ENCODE measurements at regions not wholly inside any gene's neighbourhood (a gene's known extent, or its start where the extent isn't known, plus 50 kb on each side); places are given as distances from the start of the nearest gene placed in this dataset.

DNA sequence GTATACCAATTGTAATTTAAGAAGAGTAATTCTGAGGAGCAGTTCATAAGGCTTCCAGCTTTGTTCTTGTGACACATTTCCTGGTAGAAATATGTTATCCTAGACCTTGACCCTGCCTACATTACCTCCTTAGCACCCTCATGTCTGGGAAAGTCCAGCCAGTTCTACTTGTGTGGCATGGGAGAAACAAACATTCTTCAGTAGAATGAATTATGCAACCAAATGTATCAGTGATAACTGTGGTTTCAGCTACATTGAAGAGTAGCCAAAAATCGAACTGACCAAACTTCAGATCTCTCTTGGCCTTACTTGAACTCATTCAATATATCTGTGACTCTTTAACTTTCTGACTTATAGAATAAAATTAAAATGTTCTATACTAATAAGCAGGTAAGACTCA, 308.1 kb upstream of the LYPLAL1 start:
- TF ChIP-seq, protein P1, sequence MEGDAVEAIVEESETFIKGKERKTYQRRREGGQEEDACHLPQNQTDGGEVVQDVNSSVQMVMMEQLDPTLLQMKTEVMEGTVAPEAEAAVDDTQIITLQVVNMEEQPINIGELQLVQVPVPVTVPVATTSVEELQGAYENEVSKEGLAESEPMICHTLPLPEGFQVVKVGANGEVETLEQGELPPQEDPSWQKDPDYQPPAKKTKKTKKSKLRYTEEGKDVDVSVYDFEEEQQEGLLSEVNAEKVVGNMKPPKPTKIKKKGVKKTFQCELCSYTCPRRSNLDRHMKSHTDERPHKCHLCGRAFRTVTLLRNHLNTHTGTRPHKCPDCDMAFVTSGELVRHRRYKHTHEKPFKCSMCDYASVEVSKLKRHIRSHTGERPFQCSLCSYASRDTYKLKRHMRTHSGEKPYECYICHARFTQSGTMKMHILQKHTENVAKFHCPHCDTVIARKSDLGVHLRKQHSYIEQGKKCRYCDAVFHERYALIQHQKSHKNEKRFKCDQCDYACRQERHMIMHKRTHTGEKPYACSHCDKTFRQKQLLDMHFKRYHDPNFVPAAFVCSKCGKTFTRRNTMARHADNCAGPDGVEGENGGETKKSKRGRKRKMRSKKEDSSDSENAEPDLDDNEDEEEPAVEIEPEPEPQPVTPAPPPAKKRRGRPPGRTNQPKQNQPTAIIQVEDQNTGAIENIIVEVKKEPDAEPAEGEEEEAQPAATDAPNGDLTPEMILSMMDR (IDR thresholded peaks at IDR 0.05; ENCODE audit: low read depth, low read length), result no peak
- TF ChIP-seq POLR2A (IDR thresholded peaks at IDR 0.05; ENCODE audit: extremely low read depth, insufficient read length) (no peak), MYC (IDR thresholded peaks at IDR 0.05; ENCODE audit: low read depth, low read length) (no peak)

Data from NB4 (cell line).